Astrocyte of the cerebellum (primary cell): ENCODE measurements at regions not wholly inside any gene's neighbourhood (a gene's known extent, or its start where the extent isn't known, plus 50 kb on each side); places are given as distances from the start of the nearest gene placed in this dataset.

Source experiments
- DNase-seq: peaks from one replicate; pipeline ENCODE4 v3.0.0-alpha.2; 2011; ENCODE audit warnings: low read depth
- H3K4me3 ChIP-seq: 2 replicates; pipeline ENCODE4 v1.5.1; 2011; ENCODE audit warnings: mild to moderate bottlenecking, low read depth, low read length, moderate library complexity
- CTCF ChIP-seq: IDR thresholded peaks from 2 replicates; pipeline ENCODE4 v1.5.1; 2012; ENCODE audit warnings: low read length, low read depth, moderate library complexity, mild to moderate bottlenecking; ENCODE audit errors: missing control alignments
- in situ Hi-C: cut with HindIII; loops from 2 replicates; pipeline ENCODE4 v1.10.0; 2017; ENCODE audit warnings: low sequenced_read_pairs

GRCh38 chr18:50453732-50454131 lies 78.9 kb downstream of the SKA1 start:
- no peak for DNase-seq
- no peak overlapping the region for H3K4me3 ChIP-seq
- no peak for TF ChIP-seq CTCF
- in situ Hi-C loops: no loop called here

GRCh38 chr18:50454387-50454988 lies 79.6 kb downstream of the SKA1 start:
- TF ChIP-seq CTCF: no peak
- DNase-seq: no peak
- in situ Hi-C loops: no loop called here
- H3K4me3 ChIP-seq: no peak overlapping the region

GRCh38 chr18:50456285-50456684 lies 81.4 kb downstream of the SKA1 start:
- no peak overlapping the region for H3K4me3 ChIP-seq
- no peak for DNase-seq
- no peak for TF ChIP-seq CTCF
- in situ Hi-C loops: no loop called here

- in situ Hi-C loops: no loop called here
- H3K4me3 ChIP-seq: no peak overlapping the region
These were observed 82.8 kb downstream of the SKA1 start for GRCh38 chr18:50457639-50458038.

GRCh38 chr18:50458366-50458765 lies 83.5 kb downstream of the SKA1 start:
- DNase-seq: no peak
- in situ Hi-C loops: no loop called here
- no peak overlapping the region for H3K4me3 ChIP-seq
- TF ChIP-seq CTCF: no peak

More at GRCh38 chr18:50457639-50458038, 82.8 kb downstream of the SKA1 start:
- no peak for DNase-seq
- no peak for TF ChIP-seq CTCF

- DNase-seq: no peak
- no peak overlapping the region for H3K4me3 ChIP-seq
- in situ Hi-C loops: no loop called here
- no peak for TF ChIP-seq CTCF
These were observed 84.0 kb downstream of the SKA1 start for GRCh38 chr18:50458796-50459195.

GRCh38 chr18:50460062-50460461 lies 85.2 kb downstream of the SKA1 start:
- no peak overlapping the region for H3K4me3 ChIP-seq
- TF ChIP-seq CTCF: no peak
- no peak for DNase-seq
- in situ Hi-C loops: no loop called here
